Suprapubic skin (tissue), 3 donors: ENCODE measurements at regions not wholly inside any gene's neighbourhood (a gene's known extent, or its start where the extent isn't known, plus 50 kb on each side); places are given as distances from the start of the nearest gene placed in this dataset.

ENCODE experiments used
- CTCF ChIP-seq, 2 donors: fragments of 200-600 bp in 1 of 2; fragments of 450-650 bp in 1 of 2; sonication (generic) in 1 of 2; IDR thresholded peaks; one replicate each; pipeline ENCODE4 v1.5.1; 2016 to 2019; ENCODE audit warnings: antibody characterized with exemption in 2 of 2, mild to moderate bottlenecking in 1 of 2, moderate library complexity in 1 of 2
- POLR2AphosphoS5 ChIP-seq, 3 donors: sonication (generic); formaldehyde crosslinking; IDR thresholded peaks; one replicate each; pipeline ENCODE4 v1.6.1; 2017; ENCODE audit warnings: antibody characterized with exemption in 3 of 3

- TF ChIP-seq CTCF (IDR thresholded peaks at IDR 0.05), result no peak
- no peak for TF ChIP-seq POLR2AphosphoS5 (IDR thresholded peaks at IDR 0.05)
These were observed 1144.8 kb downstream of the AACS start for GRCh38 chr12:126210026-126210425.
